SK-N-SH treated with all-trans-retinoic acid at 6 μM for 48 hours (cell line): ENCODE measurements at regions not wholly inside any gene's neighbourhood (a gene's known extent, or its start where the extent isn't known, plus 50 kb on each side); places are given as distances from the start of the nearest gene placed in this dataset.

ENCODE experiments used
- ATAC-seq: fragments of 200-7000 bp; cut with Tn5 transposase; 3 replicates; pipeline ENCODE4 v1.9.1; 2020; ENCODE audit warnings: mild to moderate bottlenecking, moderate library complexity
- ARNTL ChIP-seq: fragments of 450-650 bp; formaldehyde crosslinking; IDR thresholded peaks from 2 replicates; pipeline ENCODE4 v1.5.0; 2020; ENCODE audit warnings: low read depth, mild to moderate bottlenecking, moderate library complexity, borderline replicate concordance
- BACH2 ChIP-seq: fragments of 250-450 bp; sonication (Bioruptor Pico); IDR thresholded peaks from 2 replicates; pipeline ENCODE4 v1.9.0; 2021; ENCODE audit warnings: mild to moderate bottlenecking, borderline replicate concordance
- CSDC2 ChIP-seq: fragments of 250-450 bp; sonication (Bioruptor Pico); IDR thresholded peaks from 2 replicates; pipeline ENCODE4 v1.5.0; 2020; ENCODE audit warnings: mild to moderate bottlenecking, moderate library complexity
- ESRRG ChIP-seq: fragments of 250-450 bp; sonication (Bioruptor Pico); IDR thresholded peaks from 2 replicates; pipeline ENCODE4 v1.6.1; 2021; ENCODE audit warnings: mild to moderate bottlenecking
- GLIS3 ChIP-seq: fragments of 250-450 bp; sonication (Bioruptor Pico); IDR thresholded peaks from 2 replicates; pipeline ENCODE4 v1.5.0; 2020; ENCODE audit warnings: mild to moderate bottlenecking, moderate library complexity
- ISL1 ChIP-seq: fragments of 250-450 bp; sonication (Bioruptor Pico); IDR thresholded peaks from 2 replicates; pipeline ENCODE4 v2.1.2; 2022; ENCODE audit warnings: mild to moderate bottlenecking, moderate library complexity
- OSR1 ChIP-seq: fragments of 250-450 bp; sonication (Bioruptor Pico); IDR thresholded peaks from 2 replicates; pipeline ENCODE4 v1.8.0; 2022; ENCODE audit warnings: moderate library complexity, mild to moderate bottlenecking, inconsistent platforms
- PPARA ChIP-seq: fragments of 250-450 bp; sonication (Bioruptor Pico); IDR thresholded peaks from 2 replicates; pipeline ENCODE4 v1.5.0; 2020; ENCODE audit warnings: mild to moderate bottlenecking, borderline replicate concordance
- RARB ChIP-seq: fragments of 250-450 bp; sonication (Bioruptor Pico); IDR thresholded peaks from 2 replicates; pipeline ENCODE4 v1.8.0; 2021; ENCODE audit warnings: mild to moderate bottlenecking, moderate library complexity
- SNAI2 ChIP-seq: fragments of 250-450 bp; sonication (Bioruptor Pico); IDR thresholded peaks from 2 replicates; pipeline ENCODE4 v1.5.0; 2020; ENCODE audit warnings: mild to moderate bottlenecking, moderate library complexity
- TCF4 ChIP-seq: fragments of 250-450 bp; sonication (Bioruptor Pico); IDR thresholded peaks from 2 replicates; pipeline ENCODE4 v1.8.0; 2021; ENCODE audit warnings: mild to moderate bottlenecking, moderate library complexity, borderline replicate concordance
- TOX ChIP-seq: fragments of 250-450 bp; sonication (Bioruptor Pico); IDR thresholded peaks from 2 replicates; pipeline ENCODE4 v1.8.0; 2021; ENCODE audit warnings: mild to moderate bottlenecking, moderate library complexity, borderline replicate concordance
- ZC3H10 ChIP-seq: fragments of 250-450 bp; sonication (Bioruptor Pico); IDR thresholded peaks from 2 replicates; pipeline ENCODE4 v1.5.1; 2021; ENCODE audit warnings: mild to moderate bottlenecking, moderate library complexity
- ZFP3 ChIP-seq: fragments of 250-450 bp; sonication (Bioruptor Pico); IDR thresholded peaks from 2 replicates; pipeline ENCODE4 v1.5.0; 2020; ENCODE audit warnings: mild to moderate bottlenecking, moderate library complexity
- ZFP30 ChIP-seq: fragments of 450-650 bp; formaldehyde crosslinking; IDR thresholded peaks from 2 replicates; pipeline ENCODE4 v1.5.0; 2022; ENCODE audit warnings: mild to moderate bottlenecking, moderate library complexity
- ZNF565 ChIP-seq: fragments of 450-650 bp; formaldehyde crosslinking; conservative IDR thresholded peaks from 2 replicates; pipeline ENCODE4 v1.5.0; 2020; ENCODE audit warnings: low read depth, mild to moderate bottlenecking, moderate library complexity
- ZNF70 ChIP-seq: fragments of 450-650 bp; formaldehyde crosslinking; IDR thresholded peaks from 2 replicates; pipeline ENCODE4 v1.5.0; 2020; ENCODE audit warnings: mild to moderate bottlenecking, moderate library complexity
- TF ChIP-seq, protein P1 (sequence below): fragments of 250-450 bp; sonication (Bioruptor Pico); IDR thresholded peaks from 2 replicates; pipeline ENCODE4 v1.5.1; 2021; ENCODE audit warnings: mild to moderate bottlenecking, moderate library complexity
- TF ChIP-seq, protein P2 (sequence below): fragments of 250-450 bp; sonication (Bioruptor Pico); IDR thresholded peaks from 2 replicates; pipeline ENCODE4 v1.5.0; 2020; ENCODE audit warnings: mild to moderate bottlenecking, moderate library complexity
- TF ChIP-seq, protein P3 (sequence below): fragments of 250-450 bp; sonication (Bioruptor Pico); IDR thresholded peaks from 2 replicates; pipeline ENCODE4 v1.8.0; 2021; ENCODE audit warnings: low read depth, mild to moderate bottlenecking, moderate library complexity, borderline replicate concordance
- TF ChIP-seq, protein P4 (sequence below): fragments of 250-450 bp; sonication (Bioruptor Pico); IDR thresholded peaks from 2 replicates; pipeline ENCODE4 v1.8.0; 2020; ENCODE audit warnings: mild to moderate bottlenecking, moderate library complexity, borderline replicate concordance
- TF ChIP-seq, protein P5 (sequence below): fragments of 250-450 bp; sonication (Bioruptor Pico); IDR thresholded peaks from 2 replicates; pipeline ENCODE4 v1.5.1; 2020; ENCODE audit warnings: low read depth, mild to moderate bottlenecking, moderate library complexity

DNA sequence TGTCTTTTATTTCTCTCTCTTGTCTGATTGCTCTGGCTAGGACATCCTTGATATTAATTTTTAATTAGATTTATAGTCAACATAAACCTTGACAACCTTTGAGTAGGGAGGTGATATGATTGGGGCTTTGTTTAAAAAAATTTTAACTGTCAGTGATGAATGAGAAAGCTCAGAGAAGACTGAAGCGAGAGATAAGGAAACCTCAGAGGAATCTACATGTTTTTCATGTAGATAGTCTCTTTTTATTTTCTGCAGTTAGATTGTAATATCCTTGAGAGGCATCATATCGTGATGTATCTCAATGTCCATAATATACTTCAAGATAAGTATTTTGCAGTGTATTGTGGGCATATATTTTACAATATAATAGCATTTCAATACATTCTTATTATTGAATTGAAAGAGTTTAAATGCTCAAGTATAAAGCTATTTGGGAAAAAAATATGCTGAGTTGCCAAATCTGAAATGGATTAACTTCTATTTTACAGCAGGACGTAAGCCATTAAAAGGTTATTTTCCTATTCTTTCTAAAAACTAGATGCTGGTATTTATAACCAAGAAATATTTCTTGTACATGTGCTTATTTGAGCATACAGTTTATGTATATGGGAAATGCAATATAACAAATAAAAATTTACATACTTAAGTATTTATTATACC, 802.4 kb upstream of the ADGRL4 start:
- TF ChIP-seq BACH2 (CRISPR knock-in tag) (no peak), ZNF565 (CRISPR knock-in tag) (no peak), ISL1 (CRISPR knock-in tag) (no peak), ARNTL (CRISPR knock-in tag) (no peak), OSR1 (CRISPR knock-in tag) (no peak), TCF4 (CRISPR knock-in tag) (no peak), ZFP30 (CRISPR knock-in tag) (no peak), CSDC2 (no peak)
- TF ChIP-seq, protein P1, sequence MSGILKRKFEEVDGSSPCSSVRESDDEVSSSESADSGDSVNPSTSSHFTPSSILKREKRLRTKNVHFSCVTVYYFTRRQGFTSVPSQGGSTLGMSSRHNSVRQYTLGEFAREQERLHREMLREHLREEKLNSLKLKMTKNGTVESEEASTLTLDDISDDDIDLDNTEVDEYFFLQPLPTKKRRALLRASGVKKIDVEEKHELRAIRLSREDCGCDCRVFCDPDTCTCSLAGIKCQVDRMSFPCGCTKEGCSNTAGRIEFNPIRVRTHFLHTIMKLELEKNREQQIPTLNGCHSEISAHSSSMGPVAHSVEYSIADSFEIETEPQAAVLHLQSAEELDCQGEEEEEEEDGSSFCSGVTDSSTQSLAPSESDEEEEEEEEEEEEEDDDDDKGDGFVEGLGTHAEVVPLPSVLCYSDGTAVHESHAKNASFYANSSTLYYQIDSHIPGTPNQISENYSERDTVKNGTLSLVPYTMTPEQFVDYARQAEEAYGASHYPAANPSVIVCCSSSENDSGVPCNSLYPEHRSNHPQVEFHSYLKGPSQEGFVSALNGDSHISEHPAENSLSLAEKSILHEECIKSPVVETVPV (CRISPR knock-in tag): no peak
- TF ChIP-seq, protein P2, sequence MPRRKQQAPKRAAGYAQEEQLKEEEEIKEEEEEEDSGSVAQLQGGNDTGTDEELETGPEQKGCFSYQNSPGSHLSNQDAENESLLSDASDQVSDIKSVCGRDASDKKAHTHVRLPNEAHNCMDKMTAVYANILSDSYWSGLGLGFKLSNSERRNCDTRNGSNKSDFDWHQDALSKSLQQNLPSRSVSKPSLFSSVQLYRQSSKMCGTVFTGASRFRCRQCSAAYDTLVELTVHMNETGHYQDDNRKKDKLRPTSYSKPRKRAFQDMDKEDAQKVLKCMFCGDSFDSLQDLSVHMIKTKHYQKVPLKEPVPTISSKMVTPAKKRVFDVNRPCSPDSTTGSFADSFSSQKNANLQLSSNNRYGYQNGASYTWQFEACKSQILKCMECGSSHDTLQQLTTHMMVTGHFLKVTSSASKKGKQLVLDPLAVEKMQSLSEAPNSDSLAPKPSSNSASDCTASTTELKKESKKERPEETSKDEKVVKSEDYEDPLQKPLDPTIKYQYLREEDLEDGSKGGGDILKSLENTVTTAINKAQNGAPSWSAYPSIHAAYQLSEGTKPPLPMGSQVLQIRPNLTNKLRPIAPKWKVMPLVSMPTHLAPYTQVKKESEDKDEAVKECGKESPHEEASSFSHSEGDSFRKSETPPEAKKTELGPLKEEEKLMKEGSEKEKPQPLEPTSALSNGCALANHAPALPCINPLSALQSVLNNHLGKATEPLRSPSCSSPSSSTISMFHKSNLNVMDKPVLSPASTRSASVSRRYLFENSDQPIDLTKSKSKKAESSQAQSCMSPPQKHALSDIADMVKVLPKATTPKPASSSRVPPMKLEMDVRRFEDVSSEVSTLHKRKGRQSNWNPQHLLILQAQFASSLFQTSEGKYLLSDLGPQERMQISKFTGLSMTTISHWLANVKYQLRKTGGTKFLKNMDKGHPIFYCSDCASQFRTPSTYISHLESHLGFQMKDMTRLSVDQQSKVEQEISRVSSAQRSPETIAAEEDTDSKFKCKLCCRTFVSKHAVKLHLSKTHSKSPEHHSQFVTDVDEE (CRISPR knock-in tag): no peak
- no peak for ATAC-seq

DNA sequence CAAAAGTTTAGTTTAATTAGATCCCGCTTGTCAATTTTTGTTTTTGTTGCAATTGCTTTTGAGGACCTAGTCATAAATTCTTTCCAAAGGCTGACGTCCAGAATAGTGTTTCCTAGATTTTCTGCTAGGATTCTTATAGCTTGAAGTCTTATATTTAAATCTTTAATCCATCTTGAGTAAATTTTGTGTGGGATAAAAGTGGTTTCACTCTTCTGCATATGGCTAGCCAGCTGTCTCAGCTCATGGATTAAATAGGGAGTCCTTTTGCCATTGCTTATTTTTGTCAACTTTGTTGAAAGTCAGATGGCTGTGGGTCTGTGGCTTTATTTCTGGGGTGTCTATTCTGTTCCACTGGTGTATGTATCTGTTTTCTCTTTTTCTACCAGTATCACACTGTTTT, 801.3 kb upstream of the ADGRL4 start:
- ATAC-seq: no peak
- TF ChIP-seq, protein P3, sequence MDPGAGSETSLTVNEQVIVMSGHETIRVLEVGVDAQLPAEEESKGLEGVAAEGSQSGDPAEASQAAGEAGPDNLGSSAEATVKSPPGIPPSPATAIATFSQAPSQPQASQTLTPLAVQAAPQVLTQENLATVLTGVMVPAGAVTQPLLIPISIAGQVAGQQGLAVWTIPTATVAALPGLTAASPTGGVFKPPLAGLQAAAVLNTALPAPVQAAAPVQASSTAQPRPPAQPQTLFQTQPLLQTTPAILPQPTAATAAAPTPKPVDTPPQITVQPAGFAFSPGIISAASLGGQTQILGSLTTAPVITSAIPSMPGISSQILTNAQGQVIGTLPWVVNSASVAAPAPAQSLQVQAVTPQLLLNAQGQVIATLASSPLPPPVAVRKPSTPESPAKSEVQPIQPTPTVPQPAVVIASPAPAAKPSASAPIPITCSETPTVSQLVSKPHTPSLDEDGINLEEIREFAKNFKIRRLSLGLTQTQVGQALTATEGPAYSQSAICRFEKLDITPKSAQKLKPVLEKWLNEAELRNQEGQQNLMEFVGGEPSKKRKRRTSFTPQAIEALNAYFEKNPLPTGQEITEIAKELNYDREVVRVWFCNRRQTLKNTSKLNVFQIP (CRISPR knock-in tag): no peak
- TF ChIP-seq ZFP30 (CRISPR knock-in tag): no peak
- no peak for TF ChIP-seq ZNF70 (CRISPR knock-in tag)
- no peak for TF ChIP-seq OSR1 (CRISPR knock-in tag)
- no peak for TF ChIP-seq BACH2 (CRISPR knock-in tag)
- no peak for TF ChIP-seq RARB (CRISPR knock-in tag)
- no peak for TF ChIP-seq CSDC2
- TF ChIP-seq, protein P4, sequence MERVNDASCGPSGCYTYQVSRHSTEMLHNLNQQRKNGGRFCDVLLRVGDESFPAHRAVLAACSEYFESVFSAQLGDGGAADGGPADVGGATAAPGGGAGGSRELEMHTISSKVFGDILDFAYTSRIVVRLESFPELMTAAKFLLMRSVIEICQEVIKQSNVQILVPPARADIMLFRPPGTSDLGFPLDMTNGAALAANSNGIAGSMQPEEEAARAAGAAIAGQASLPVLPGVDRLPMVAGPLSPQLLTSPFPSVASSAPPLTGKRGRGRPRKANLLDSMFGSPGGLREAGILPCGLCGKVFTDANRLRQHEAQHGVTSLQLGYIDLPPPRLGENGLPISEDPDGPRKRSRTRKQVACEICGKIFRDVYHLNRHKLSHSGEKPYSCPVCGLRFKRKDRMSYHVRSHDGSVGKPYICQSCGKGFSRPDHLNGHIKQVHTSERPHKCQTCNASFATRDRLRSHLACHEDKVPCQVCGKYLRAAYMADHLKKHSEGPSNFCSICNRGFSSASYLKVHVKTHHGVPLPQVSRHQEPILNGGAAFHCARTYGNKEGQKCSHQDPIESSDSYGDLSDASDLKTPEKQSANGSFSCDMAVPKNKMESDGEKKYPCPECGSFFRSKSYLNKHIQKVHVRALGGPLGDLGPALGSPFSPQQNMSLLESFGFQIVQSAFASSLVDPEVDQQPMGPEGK (CRISPR knock-in tag): no peak
- no peak for TF ChIP-seq ZNF565 (CRISPR knock-in tag)
- TF ChIP-seq, protein P5, sequence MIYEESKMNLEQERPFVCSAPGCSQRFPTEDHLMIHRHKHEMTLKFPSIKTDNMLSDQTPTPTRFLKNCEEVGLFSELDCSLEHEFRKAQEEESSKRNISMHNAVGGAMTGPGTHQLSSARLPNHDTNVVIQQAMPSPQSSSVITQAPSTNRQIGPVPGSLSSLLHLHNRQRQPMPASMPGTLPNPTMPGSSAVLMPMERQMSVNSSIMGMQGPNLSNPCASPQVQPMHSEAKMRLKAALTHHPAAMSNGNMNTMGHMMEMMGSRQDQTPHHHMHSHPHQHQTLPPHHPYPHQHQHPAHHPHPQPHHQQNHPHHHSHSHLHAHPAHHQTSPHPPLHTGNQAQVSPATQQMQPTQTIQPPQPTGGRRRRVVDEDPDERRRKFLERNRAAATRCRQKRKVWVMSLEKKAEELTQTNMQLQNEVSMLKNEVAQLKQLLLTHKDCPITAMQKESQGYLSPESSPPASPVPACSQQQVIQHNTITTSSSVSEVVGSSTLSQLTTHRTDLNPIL: no peak
- TF ChIP-seq, all 23 proteins: peak for 0

DNA sequence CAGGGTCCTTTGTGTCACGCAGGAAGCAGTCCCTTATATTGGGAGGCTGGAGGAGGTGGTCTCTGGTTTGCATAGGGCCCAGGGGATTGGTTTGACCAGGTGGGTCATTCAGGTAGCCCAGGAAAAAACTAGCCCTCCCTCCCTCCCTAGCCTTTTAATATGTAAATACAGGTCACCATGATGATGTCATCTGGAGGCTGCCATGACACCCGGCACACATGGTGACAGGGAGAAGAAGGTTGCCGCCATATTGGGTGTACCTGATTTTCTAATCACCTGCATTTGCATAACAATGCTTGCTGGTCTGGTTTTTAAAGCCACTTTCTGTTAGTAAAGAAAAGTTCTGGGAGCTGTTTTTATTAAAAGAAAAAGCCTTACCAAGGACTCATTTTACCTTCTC, 791.0 kb upstream of the ADGRL4 start:
- TF ChIP-seq ESRRG (CRISPR knock-in tag): no peak
- no peak for TF ChIP-seq CSDC2
- no peak for TF ChIP-seq TOX (CRISPR knock-in tag)
- no peak for TF ChIP-seq TCF4 (CRISPR knock-in tag)
- no peak for TF ChIP-seq ZC3H10 (CRISPR knock-in tag)
- no peak for TF ChIP-seq ZFP30 (CRISPR knock-in tag)
- no peak for TF ChIP-seq ISL1 (CRISPR knock-in tag)
- TF ChIP-seq ARNTL (CRISPR knock-in tag): no peak
- no peak for TF ChIP-seq BACH2 (CRISPR knock-in tag)
- TF ChIP-seq ZNF70 (CRISPR knock-in tag): no peak
- no peak for TF ChIP-seq OSR1 (CRISPR knock-in tag)
- no peak for TF ChIP-seq SNAI2
- TF ChIP-seq ZFP3 (CRISPR knock-in tag): no peak
- TF ChIP-seq, protein P5: no peak
- TF ChIP-seq ZNF565 (CRISPR knock-in tag): no peak
- TF ChIP-seq, protein P1 (CRISPR knock-in tag): no peak
- TF ChIP-seq, protein P3 (CRISPR knock-in tag): no peak
- TF ChIP-seq RARB (CRISPR knock-in tag): no peak
- no peak for TF ChIP-seq GLIS3 (CRISPR knock-in tag)
- no peak for TF ChIP-seq PPARA (CRISPR knock-in tag)
- no peak for ATAC-seq
